Fibroblast of peridontal ligament (primary cell): ENCODE measurements at regions not wholly inside any gene's neighbourhood (a gene's known extent, or its start where the extent isn't known, plus 50 kb on each side); places are given as distances from the start of the nearest gene placed in this dataset.
A peak's percentile ranks its signal among the peaks of the same experiment; 100 is the strongest.
"Not testable (repeated sequence)": the region's sequence is repeated elsewhere in the genome, so short reads cannot be mapped to it uniquely, and the experiment has no call there.

Experiments used
- DNase-seq: peaks from one replicate; pipeline ENCODE4 v3.0.0-alpha.2; 2010; ENCODE audit errors: extremely low read depth

- DNase-seq: no peak
Measured at GRCh38 chr16:51261919-51262318, 110.8 kb upstream of the SALL1 start.

DNA sequence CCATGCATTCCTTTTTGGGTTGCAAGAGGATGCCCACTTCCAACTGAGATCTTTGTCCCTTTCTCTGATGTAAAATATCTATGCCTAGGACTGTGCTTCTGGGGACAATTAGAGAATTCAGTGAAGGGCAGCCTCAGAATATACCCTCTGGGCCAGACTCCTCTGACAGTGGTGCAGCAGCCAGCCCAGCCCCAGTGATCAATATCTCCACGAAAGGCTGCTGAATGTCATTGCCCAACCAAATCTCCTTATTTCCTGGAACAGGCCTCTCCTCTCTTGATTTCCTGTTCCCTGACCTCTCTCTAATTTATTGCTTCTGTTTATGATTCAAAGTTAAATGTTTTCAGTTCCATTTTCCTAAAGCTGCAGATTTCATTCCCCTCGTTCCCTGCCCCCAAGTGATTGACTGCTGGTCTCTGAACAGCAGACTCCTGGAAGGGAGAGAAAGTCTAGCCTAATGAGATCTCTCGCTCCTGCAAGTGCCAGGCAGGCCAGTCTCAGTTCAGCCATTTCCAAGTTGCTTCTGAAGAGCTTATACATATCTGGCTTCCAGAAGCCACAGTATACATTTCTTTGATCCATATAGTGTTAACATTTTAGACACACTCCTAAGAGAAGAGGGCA lies 104.4 kb upstream of the SALL1 start:
- no peak for DNase-seq

DNA sequence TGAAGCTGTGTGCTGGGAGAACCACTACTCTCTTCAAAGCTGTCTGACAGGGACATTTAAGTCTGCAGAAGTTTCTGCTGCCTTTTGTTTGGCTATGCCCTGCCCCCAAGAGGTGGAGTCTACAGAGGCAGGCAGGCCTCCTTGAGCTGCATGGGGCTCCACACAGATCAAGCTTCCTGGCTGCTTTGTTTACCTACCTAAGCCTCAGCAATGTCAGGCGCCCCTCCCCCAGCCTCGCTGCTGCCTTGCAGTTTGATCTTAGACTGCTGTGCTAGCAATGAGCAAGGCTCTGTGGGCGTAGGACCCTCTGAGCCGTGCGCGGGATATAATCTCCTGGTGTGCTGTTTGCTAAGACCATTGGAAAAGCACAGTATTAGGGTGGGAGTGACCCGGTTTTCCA lies 103.3 kb upstream of the SALL1 start:
- DNase-seq: not testable (repeated sequence)

DNA sequence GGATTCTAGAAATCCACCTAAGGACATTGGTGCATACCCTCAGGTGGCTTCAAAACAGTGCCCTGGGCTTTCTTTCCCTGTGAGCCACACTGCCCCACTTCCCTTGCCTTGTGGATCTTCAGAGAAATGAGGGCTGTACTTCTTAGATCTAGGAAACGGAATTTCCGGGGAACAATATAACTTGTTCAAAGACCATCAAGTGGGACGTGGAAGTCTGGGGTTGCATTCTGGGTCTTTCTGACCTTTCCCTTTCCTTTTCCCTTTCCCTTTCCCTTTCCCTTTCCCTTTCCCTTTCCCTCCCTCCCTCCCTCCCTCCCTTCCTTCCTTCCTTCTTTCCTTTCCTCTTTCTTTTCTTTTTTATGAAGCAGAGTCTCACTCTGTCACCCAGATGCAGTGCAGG lies 97.1 kb upstream of the SALL1 start:
- DNase-seq: no peak

DNA sequence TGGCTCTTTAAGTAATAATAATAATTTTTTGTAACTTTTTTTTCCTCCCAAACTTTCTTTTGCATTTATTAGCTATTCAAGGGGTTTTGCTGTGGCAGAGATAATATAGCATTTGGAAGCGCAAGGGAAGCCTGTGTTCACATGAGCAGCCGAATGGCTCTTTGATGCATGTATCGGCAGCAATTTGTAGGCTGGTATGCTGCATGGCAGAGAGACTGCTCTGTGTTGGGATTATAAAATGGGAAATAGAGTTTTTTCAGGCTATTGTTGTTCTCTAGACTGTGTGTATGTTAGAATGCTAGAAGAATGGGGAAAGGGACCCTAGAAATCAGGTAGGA lies 94.6 kb upstream of the SALL1 start:
- DNase-seq: no peak

- DNase-seq: no peak
Measured at GRCh38 chr16:51244887-51245657, 94.0 kb upstream of the SALL1 start.

DNA sequence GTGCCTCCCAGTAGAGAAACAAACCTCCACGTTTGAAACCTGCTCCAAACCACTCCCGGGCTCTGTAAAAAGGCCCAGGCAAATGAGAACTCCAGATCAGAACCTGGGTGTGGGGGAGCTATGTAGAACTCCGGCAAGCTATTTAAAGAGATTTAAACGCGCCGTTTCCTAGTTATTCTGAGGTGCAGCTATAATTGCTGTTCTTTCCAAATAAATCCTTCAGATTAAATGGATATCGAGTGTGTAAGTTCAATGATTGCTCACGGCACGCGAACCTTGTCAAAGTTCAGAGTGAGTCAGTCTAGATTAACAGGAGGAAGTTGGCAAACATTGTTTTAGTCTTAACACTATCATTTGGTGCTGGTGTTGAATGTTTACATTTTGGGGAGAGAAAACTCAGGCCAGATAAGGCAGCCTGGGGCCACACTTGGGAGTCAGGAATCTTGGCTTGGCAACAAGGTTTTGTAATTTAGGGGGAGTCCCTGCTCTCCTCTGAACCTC lies 92.9 kb upstream of the SALL1 start:
- DNase-seq: no peak

DNA sequence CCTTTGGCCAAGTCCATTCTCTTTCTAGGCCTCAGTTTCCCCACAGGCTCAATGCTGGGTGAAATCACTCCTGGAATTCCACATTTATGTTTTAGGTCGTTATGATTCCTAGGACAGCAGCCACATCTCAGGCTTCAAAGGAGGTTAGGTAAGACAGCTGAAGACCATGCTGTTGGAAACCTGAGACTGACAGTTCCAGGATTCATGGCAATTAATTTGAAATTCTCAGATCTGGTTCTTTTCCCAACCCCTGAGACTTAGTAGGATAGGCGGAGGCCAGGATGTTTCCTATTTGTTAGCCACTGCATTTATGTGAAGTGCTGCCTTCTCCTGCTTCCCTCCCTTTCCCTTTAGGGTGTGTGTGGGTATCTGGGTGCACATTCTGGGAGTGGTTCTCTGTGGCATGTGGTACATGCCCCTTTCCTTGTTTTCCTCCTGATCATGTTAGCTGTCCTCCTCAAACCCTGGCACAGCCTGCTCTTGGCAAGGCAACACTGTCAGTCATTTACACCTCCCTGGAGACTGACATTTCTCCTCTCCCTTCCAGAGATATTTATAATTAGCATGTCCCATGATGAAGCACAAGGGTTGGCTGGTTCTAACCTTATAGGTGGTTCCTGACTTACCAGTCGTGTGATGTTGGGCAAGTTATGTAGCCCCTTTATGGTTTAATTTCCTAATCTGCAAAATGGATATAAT lies 91.4 kb upstream of the SALL1 start:
- no peak for DNase-seq

DNA sequence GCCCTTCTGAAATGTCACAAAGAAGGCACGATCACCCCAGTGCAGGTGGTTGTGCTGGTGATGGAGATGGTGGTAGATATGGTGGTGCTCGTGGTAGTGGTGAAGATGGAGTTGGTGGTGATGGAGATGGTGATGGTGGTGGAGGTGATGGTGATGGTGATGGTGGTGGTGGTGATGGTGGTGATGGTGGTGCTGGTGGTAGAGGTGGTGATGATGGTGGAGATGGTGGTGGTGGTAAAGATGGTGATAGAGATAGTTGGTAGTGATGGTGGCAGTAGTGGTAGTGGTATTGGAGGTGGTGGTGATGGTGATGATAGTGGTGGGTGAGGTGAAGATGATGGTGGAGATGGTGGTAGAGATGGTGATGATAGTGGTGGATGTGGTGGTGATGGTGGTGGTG lies 88.1 kb upstream of the SALL1 start:
- no peak for DNase-seq

- DNase-seq: no peak
Measured at GRCh38 chr16:51237861-51238378, 86.8 kb upstream of the SALL1 start.

GRCh38 chr16:51237207-51237606 lies 86.1 kb upstream of the SALL1 start:
- no peak for DNase-seq

- DNase-seq: no peak
Measured at GRCh38 chr16:51236583-51236982, 85.5 kb upstream of the SALL1 start.

- no peak for DNase-seq
Measured at GRCh38 chr16:51231702-51232101, 80.6 kb upstream of the SALL1 start.

- DNase-seq: not testable (repeated sequence)
Measured at GRCh38 chr16:51230035-51230434, 79.0 kb upstream of the SALL1 start.

- DNase-seq: no peak
Measured at GRCh38 chr16:51228097-51228659, 77.1 kb upstream of the SALL1 start.

GRCh38 chr16:51225878-51226277 lies 74.8 kb upstream of the SALL1 start:
- peak; percentile 1 for DNase-seq

DNA sequence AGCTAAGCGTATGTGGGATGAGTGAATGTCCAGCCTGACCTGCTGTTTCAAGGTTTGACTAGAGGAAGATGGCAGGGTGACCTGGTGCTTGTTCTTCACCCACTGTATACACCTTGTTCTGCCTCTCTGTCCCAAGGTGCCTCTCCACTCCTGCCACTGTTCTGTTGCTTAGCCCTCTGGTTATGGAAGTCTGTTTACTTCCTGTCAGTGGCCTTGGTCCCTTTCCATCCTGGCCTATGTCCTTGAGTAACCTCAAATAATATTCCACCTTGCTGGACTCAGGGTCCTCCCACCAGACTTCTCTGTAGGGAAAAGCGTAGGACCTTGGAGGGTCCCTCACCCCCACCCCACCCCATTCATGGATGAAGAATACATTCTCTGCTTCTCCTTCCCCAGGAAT lies 73.2 kb upstream of the SALL1 start:
- DNase-seq: no peak

GRCh38 chr16:51222016-51222415 lies 70.9 kb upstream of the SALL1 start:
- no peak for DNase-seq

DNA sequence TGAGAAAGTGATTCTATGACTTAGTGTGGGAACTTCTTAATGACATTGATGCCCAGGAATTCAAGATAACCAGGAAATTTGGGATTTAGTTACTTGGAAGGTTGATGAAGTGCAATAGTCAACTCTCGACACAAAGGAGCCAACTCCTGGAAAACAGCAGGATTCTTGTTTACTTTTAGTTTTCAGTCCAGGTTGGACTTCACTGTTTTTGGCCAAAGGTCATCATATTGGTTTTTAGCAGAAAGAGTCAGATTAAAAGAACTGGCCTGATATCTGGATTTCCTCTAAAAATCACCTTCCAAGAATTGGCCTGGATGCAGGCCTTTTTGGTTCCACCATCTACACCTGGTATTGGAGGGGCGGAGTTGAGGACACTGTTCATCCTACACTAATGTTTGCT lies 60.1 kb upstream of the SALL1 start:
- no peak for DNase-seq

DNA sequence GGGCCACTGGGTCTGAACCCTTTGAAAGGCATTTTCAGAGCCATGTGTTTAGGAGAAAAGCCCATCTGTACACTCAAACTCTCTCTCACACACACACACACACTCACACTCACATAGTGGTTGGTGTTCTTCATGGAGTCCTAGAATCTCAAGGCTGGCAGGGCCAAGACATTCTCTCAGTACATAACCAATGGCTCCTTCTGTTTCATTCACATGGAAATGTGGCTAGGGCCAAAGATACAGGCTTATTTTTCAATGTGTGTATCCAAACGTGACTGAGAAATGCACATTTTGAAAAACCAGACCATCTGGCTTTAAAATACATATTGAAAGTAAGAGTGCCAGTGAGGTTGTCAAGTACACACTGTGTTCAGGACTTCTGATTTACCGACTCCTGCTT lies 59.0 kb upstream of the SALL1 start:
- DNase-seq: no peak

GRCh38 chr16:51201604-51202003 lies 50.5 kb upstream of the SALL1 start:
- no peak for DNase-seq
